HEK293T (cell line): ENCODE measurements at regions not wholly inside any gene's neighbourhood (a gene's known extent, or its start where the extent isn't known, plus 50 kb on each side); places are given as distances from the start of the nearest gene placed in this dataset.

Source experiments
- CTCF ChIA-PET: fragments of 350-600 bp; formaldehyde crosslinking; extraction: SDS; loops from one replicate; lab custom pipeline; 2021; ENCODE audit warnings: antibody characterized with exemption, inconsistent platforms; lab: Yijun Ruan, JAX
- POLR2A ChIA-PET: fragments of 350-600 bp; formaldehyde crosslinking; extraction: SDS; loops from one replicate; lab custom pipeline; 2020; ENCODE audit warnings: antibody characterized with exemption, inconsistent platforms; lab: Yijun Ruan, JAX
- DNase-seq: peaks from one replicate; pipeline ENCODE4 v3.0.0; 2012; ENCODE audit warnings: mixed read lengths; ENCODE audit errors: extremely low spot score
- ARNT ChIP-seq: fragments of 450-650 bp; IDR thresholded peaks from 2 replicates; pipeline ENCODE4 v1.6.1; 2017; ENCODE audit warnings: mild to moderate bottlenecking
- BHLHE40 ChIP-seq: fragments of 450-650 bp; IDR thresholded peaks from 2 replicates; pipeline ENCODE4 v1.6.1; 2016; ENCODE audit warnings: mild to moderate bottlenecking, moderate library complexity, borderline replicate concordance
- CTBP1 ChIP-seq: fragments of 450-650 bp; IDR thresholded peaks from 2 replicates; pipeline ENCODE4 v1.6.1; 2016; ENCODE audit warnings: borderline replicate concordance
- ELF4 ChIP-seq: fragments of 450-650 bp; IDR thresholded peaks from 2 replicates; pipeline ENCODE4 v1.6.1; 2017; ENCODE audit warnings: antibody characterized with exemption
- FOXA1 ChIP-seq: fragments of 450-650 bp; IDR thresholded peaks from 2 replicates; pipeline ENCODE4 v1.6.1; 2016; ENCODE audit warnings: mild to moderate bottlenecking
- FOXK2 ChIP-seq: fragments of 450-650 bp; IDR thresholded peaks from 2 replicates; pipeline ENCODE4 v1.6.1; 2016; ENCODE audit warnings: mild to moderate bottlenecking
- FOXM1 ChIP-seq: fragments of 450-650 bp; IDR thresholded peaks from 2 replicates; pipeline ENCODE4 v1.6.1; 2017; ENCODE audit warnings: mild to moderate bottlenecking, borderline replicate concordance
- HDGF ChIP-seq: fragments of 450-650 bp; IDR thresholded peaks from 2 replicates; pipeline ENCODE4 v1.6.1; 2017; ENCODE audit warnings: antibody characterized with exemption, borderline replicate concordance
- L3MBTL2 ChIP-seq: fragments of 450-650 bp; conservative IDR thresholded peaks from 2 replicates; pipeline ENCODE4 v1.6.1; 2016; ENCODE audit warnings: mild to moderate bottlenecking
- LEF1 ChIP-seq: fragments of 450-650 bp; IDR thresholded peaks from 2 replicates; pipeline ENCODE4 v1.6.1; 2017; ENCODE audit warnings: mild to moderate bottlenecking, borderline replicate concordance
- NFRKB ChIP-seq: fragments of 450-650 bp; IDR thresholded peaks from 2 replicates; pipeline ENCODE4 v1.6.1; 2016; ENCODE audit warnings: mild to moderate bottlenecking, moderate library complexity
- PKNOX1 ChIP-seq: fragments of 450-650 bp; IDR thresholded peaks from 2 replicates; pipeline ENCODE4 v1.6.1; 2016
- SP1 ChIP-seq: fragments of 450-650 bp; IDR thresholded peaks from 2 replicates; pipeline ENCODE4 v1.6.1; 2017
- SUZ12 ChIP-seq: fragments of 450-650 bp; IDR thresholded peaks from 2 replicates; pipeline ENCODE4 v1.6.1; 2016; ENCODE audit warnings: mild to moderate bottlenecking
- TARDBP ChIP-seq: fragments of 450-650 bp; IDR thresholded peaks from 2 replicates; pipeline ENCODE4 v1.6.1; 2016
- ZNF384 ChIP-seq: fragments of 450-650 bp; IDR thresholded peaks from 2 replicates; pipeline ENCODE4 v1.6.1; 2016

GRCh38 chr2:153106802-153107477 lies 371.6 kb downstream of the RPRM start:
- ChIA-PET CTCF (no interaction called here), POLR2A (no interaction called here)
- DNase-seq = no peak
- no peak for TF ChIP-seq LEF1
- TF ChIP-seq L3MBTL2 = no peak
- no peak for TF ChIP-seq CTBP1
- TF ChIP-seq ELF4 = no peak
- TF ChIP-seq SP1 = no peak
- TF ChIP-seq BHLHE40 = no peak
- TF ChIP-seq ZNF384 = no peak

- CTCF ChIA-PET = interaction anchor here (0.6 kb wide), 1 partner anchor 190 kb away, joined by 3 read pairs; no protein-coding TSS in a partner anchor
- POLR2A ChIA-PET = no interaction called here
- TF ChIP-seq LEF1 (no peak), HDGF (no peak), FOXK2 (no peak), TARDBP (no peak), CTBP1 (no peak), FOXA1 (no peak), ARNT (no peak), ZNF384 (no peak), ELF4 (no peak), SP1 (no peak), SUZ12 (no peak), L3MBTL2 (no peak)
- DNase-seq = no peak
Measured at GRCh38 chr2:153105829-153106578, 372.6 kb downstream of the RPRM start.

- POLR2A ChIA-PET = no interaction called here
- CTCF ChIA-PET = no interaction called here
- no peak for DNase-seq
- no peak for TF ChIP-seq NFRKB
- TF ChIP-seq PKNOX1 = no peak
- TF ChIP-seq TARDBP = no peak
- TF ChIP-seq HDGF = no peak
- TF ChIP-seq BHLHE40 = no peak
- TF ChIP-seq FOXK2 = no peak
- TF ChIP-seq ZNF384 = no peak
- TF ChIP-seq L3MBTL2 = no peak
- no peak for TF ChIP-seq SUZ12
- no peak for TF ChIP-seq FOXA1
- no peak for TF ChIP-seq ELF4
- TF ChIP-seq SP1 = no peak
Measured at GRCh38 chr2:153101187-153101586, 377.4 kb downstream of the RPRM start.

- CTCF ChIA-PET = no interaction called here
- TF ChIP-seq PKNOX1 = no peak
- TF ChIP-seq LEF1 = no peak
- no peak for DNase-seq
- POLR2A ChIA-PET = no interaction called here
Measured at GRCh38 chr2:153100151-153100550, 378.4 kb downstream of the RPRM start.

GRCh38 chr2:153098073-153098472 lies 379.7 kb downstream of the ARL6IP6 start:
- DNase-seq = no peak
- no peak for TF ChIP-seq LEF1
- TF ChIP-seq ARNT = no peak
- no peak for TF ChIP-seq BHLHE40
- no peak for TF ChIP-seq HDGF
- ChIA-PET CTCF (no interaction called here), POLR2A (no interaction called here)

- POLR2A ChIA-PET = no interaction called here
- TF ChIP-seq FOXM1 (no peak), ARNT (no peak), L3MBTL2 (no peak), BHLHE40 (no peak)
- CTCF ChIA-PET = no interaction called here
- DNase-seq = no peak
Measured at GRCh38 chr2:153096272-153096671, 377.9 kb downstream of the ARL6IP6 start.

GRCh38 chr2:153091344-153091743 lies 372.9 kb downstream of the ARL6IP6 start:
- ChIA-PET CTCF (no interaction called here), POLR2A (no interaction called here)
- DNase-seq = no peak
- no peak for TF ChIP-seq LEF1
- TF ChIP-seq FOXK2 = no peak
- TF ChIP-seq TARDBP = no peak
- TF ChIP-seq ZNF384 = no peak
- no peak for TF ChIP-seq BHLHE40
- no peak for TF ChIP-seq SUZ12
- no peak for TF ChIP-seq PKNOX1
- TF ChIP-seq FOXM1 = no peak
- TF ChIP-seq CTBP1 = no peak
- no peak for TF ChIP-seq L3MBTL2
- no peak for TF ChIP-seq NFRKB
- TF ChIP-seq ARNT = no peak
- TF ChIP-seq HDGF = no peak
- TF ChIP-seq ELF4 = no peak
